ENCODE measurements at regions not wholly inside any gene's neighbourhood (a gene's known extent, or its start where the extent isn't known, plus 50 kb on each side); places are given as distances from the start of the nearest gene placed in this dataset.

DNA sequence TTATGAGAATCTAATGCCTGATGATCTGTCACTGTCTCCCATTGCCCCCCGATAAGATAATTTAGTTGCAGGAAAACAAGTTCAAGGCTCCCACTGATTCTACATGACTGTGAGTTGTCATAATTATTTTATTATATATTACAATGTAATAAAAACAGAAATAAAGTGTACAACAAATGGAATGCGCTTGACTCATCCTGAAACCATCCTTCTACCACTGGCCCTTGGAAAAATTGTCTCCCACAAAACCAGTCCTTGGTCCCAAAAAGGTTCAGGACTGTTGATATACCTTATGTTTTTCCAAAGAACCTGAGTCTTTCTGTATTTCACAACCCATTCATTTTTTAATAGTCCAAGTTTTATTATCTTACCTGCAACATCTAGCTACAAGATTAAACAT lies 403.5 kb downstream of the TAF11L14 start:
- TF ChIP-seq, protein P1, sequence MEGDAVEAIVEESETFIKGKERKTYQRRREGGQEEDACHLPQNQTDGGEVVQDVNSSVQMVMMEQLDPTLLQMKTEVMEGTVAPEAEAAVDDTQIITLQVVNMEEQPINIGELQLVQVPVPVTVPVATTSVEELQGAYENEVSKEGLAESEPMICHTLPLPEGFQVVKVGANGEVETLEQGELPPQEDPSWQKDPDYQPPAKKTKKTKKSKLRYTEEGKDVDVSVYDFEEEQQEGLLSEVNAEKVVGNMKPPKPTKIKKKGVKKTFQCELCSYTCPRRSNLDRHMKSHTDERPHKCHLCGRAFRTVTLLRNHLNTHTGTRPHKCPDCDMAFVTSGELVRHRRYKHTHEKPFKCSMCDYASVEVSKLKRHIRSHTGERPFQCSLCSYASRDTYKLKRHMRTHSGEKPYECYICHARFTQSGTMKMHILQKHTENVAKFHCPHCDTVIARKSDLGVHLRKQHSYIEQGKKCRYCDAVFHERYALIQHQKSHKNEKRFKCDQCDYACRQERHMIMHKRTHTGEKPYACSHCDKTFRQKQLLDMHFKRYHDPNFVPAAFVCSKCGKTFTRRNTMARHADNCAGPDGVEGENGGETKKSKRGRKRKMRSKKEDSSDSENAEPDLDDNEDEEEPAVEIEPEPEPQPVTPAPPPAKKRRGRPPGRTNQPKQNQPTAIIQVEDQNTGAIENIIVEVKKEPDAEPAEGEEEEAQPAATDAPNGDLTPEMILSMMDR (IDR thresholded peaks at IDR 0.05; ENCODE audit: unreplicated experiment): no peak
- Mint-ChIP-seq H3K27ac (no peak overlapping the region), H3K27me3 (no peaks in the 10 kb centered on the region), H3K4me3 (ENCODE audit: low read depth) (no peak overlapping the region), H3K36me3 (ENCODE audit: insufficient read depth) (no peaks in the 10 kb centered on the region), H3K9me3 (ENCODE audit: low read depth) (peaks cover 3% of the 10 kb centered on the region), H3K4me1 (ENCODE audit: low read depth) (no peaks in the 10 kb centered on the region)
- DNase-seq (ENCODE audit: low spot score, unreplicated experiment): no peak

DNA sequence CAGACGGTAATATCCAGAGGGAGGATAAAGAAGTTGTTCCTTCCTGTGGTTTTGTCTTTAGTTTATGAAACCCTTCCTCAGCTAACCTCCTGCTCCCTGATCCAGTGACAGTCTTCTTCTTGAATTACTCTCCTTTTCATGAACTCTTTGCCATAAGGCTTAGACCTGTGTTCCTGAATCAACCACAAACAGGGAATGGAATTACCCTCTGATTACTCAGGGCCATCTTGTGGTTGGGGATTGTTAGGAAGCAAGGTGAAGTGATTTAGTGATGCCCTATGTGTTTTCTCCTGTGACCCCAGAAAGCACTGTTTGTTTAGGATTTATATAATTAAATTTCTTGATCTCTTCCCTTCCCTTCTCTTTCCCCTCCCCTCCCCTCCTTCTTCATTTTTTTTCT lies 409.1 kb downstream of the TAF11L14 start:
- H3K27me3 Mint-ChIP-seq: no peaks in the 10 kb centered on the region
- TF ChIP-seq, protein P1 (IDR thresholded peaks at IDR 0.05; ENCODE audit: unreplicated experiment): no peak
- H3K9me3 Mint-ChIP-seq (ENCODE audit: low read depth): no peaks in the 10 kb centered on the region
- no peak for DNase-seq (ENCODE audit: low spot score, unreplicated experiment)
- no peak overlapping the region for H3K27ac Mint-ChIP-seq
- H3K4me1 Mint-ChIP-seq (ENCODE audit: low read depth): peaks cover 4% of the 10 kb centered on the region
- H3K4me3 Mint-ChIP-seq (ENCODE audit: low read depth): no peak overlapping the region
- H3K36me3 Mint-ChIP-seq (ENCODE audit: insufficient read depth): no peaks in the 10 kb centered on the region

DNA sequence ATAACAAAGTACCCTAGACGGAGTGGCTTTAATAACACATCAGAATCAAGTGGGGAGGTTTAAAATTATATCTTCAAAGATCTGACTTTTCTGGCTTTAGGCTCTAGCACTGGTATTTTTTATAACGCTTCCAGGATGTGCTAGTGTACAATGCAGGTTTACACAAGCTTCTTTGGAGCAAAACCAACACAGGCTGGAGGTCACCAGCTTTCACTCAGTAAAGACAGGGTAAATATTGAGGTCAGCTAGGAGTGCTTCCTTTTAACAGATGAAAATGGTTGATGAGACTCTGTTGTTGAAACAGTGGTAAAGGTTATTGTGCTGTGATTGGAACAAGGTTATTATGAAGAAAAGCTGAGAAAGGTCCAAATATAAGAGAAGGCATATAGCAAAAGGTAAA lies 414.2 kb downstream of the TAF11L14 start:
- TF ChIP-seq, protein P1 (IDR thresholded peaks at IDR 0.05; ENCODE audit: unreplicated experiment): no peak
- Mint-ChIP-seq H3K36me3 (ENCODE audit: insufficient read depth) (no peaks in the 10 kb centered on the region), H3K27ac (no peak overlapping the region), H3K27me3 (no peaks in the 10 kb centered on the region), H3K4me3 (ENCODE audit: low read depth) (no peak overlapping the region), H3K9me3 (ENCODE audit: low read depth) (no peaks in the 10 kb centered on the region), H3K4me1 (ENCODE audit: low read depth) (peaks cover 13% of the 10 kb centered on the region)
- DNase-seq (ENCODE audit: low spot score, unreplicated experiment): no peak

DNA sequence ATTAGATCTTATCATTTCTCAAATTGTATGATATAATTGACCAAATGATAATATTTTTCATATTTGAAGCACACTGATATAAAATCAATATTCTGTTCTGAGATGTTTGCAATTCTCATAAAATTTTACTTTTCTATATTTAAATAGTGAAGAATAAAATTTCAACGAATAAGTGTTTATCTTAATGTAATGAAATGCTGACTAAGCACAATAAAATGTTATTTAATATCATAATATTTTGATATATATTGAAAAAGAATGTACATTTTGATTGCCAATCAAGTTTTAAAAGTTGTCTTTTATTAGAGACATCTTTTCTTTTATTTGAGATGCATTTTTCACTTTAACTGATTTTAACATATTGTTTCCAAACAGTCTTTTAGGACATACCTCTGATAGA lies 416.1 kb downstream of the TAF11L14 start:
- Mint-ChIP-seq H3K4me3 (ENCODE audit: low read depth) (no peak overlapping the region), H3K4me1 (ENCODE audit: low read depth) (peaks cover 13% of the 10 kb centered on the region), H3K27ac (no peak overlapping the region), H3K36me3 (ENCODE audit: insufficient read depth) (no peaks in the 10 kb centered on the region), H3K27me3 (no peaks in the 10 kb centered on the region), H3K9me3 (ENCODE audit: low read depth) (no peaks in the 10 kb centered on the region)
- DNase-seq (ENCODE audit: low spot score, unreplicated experiment): no peak
- TF ChIP-seq, protein P1 (IDR thresholded peaks at IDR 0.05; ENCODE audit: unreplicated experiment): no peak

DNA sequence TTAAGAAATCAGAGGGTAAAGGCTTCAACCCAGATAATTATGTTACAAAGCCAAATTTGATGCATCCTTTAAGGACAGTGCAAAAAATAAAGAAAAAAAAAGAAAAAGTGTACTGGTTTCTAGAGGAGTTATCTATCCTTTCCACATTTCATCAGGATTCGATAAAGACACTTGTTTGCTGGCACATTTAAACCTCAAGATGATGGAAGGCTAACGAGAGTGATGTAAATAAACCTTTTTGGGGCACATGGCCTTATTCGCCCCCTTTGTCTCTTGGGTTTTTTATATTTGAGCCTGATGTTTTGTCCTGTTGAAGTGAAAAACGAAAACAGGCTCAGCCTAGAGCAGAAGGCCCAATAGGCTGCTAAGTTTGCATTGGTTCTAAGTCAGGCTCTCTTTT lies 416.5 kb downstream of the TAF11L14 start:
- no peak for DNase-seq (ENCODE audit: low spot score, unreplicated experiment)
- H3K36me3 Mint-ChIP-seq (ENCODE audit: insufficient read depth): no peaks in the 10 kb centered on the region
- peaks cover 13% of the 10 kb centered on the region for H3K4me1 Mint-ChIP-seq (ENCODE audit: low read depth)
- no peaks in the 10 kb centered on the region for H3K9me3 Mint-ChIP-seq (ENCODE audit: low read depth)
- TF ChIP-seq, protein P1 (IDR thresholded peaks at IDR 0.05; ENCODE audit: unreplicated experiment): no peak
- no peak overlapping the region for H3K4me3 Mint-ChIP-seq (ENCODE audit: low read depth)
- no peak overlapping the region for H3K27ac Mint-ChIP-seq
- no peaks in the 10 kb centered on the region for H3K27me3 Mint-ChIP-seq

All from progenitor cell of endocrine pancreas (in vitro differentiated cells).